ENCODE measurements at regions not wholly inside any gene's neighbourhood (a gene's known extent, or its start where the extent isn't known, plus 50 kb on each side); places are given as distances from the start of the nearest gene placed in this dataset.

GRCh38 chr7:145797507-145797906 is 319.1 kb upstream of the CNTNAP2 start:
- TF ChIP-seq CTCF (IDR thresholded peaks at IDR 0.05; ENCODE audit: low read depth, low read length) (no peak), EZH2phosphoT487 (IDR thresholded peaks at IDR 0.05; ENCODE audit: low read depth) (no peak)
